ENCODE measurements at regions not wholly inside any gene's neighbourhood (a gene's known extent, or its start where the extent isn't known, plus 50 kb on each side); places are given as distances from the start of the nearest gene placed in this dataset.
"Not testable (repeated sequence)": the region's sequence is repeated elsewhere in the genome, so short reads cannot be mapped to it uniquely, and the experiment has no call there.

DNA sequence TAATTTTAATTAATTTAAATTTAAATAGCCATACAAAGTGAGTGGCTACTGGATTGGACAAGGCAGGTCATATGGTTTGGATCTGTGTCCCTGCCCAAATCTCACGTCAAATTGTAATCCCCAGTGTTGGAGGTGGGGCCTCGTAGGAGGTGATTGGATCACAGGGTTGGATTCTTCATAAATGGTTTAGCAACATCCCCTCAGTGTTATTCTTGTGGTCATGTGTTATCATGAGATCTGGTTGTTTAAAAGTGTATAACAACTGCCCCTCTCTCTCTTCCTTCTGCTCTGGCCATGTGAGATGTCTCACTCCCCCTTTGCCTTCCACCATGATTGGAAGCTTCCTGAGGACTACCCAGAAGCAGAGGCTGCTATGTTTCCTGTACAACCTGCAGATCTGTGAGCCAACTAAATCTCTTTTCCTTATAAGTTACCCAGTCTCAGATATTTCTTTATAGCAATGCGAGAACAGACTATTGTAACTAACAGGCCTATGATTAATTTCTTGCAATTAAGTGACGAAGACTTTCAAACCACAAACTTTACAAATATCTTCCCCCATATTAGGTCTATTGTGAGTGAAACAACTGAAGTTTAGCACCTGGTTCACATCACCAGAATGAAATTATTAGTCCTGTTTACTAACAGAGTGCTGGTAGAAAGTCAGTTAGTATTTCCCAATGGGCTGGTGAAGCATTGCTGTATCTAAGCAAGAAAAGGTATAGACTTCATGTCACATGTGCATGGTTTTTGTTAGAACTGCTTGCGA lies 60.0 kb upstream of the TNFAIP3 start:
- intact Hi-C loops (cut with DNase I, micrococcal nuclease): no loop called here

GRCh38 chr6:137808191-137808590 lies 58.9 kb upstream of the TNFAIP3 start:
- H3K36me3 ChIP-seq (ENCODE audit: low read depth): no peaks in the 10 kb centered on the region
- ATAC-seq (peak; percentile 24), DNase-seq (no peak)
- intact Hi-C loops (cut with DNase I, micrococcal nuclease): no loop called here
- TF ChIP-seq CTCF (IDR thresholded peaks at IDR 0.05): no peak
- peaks cover 5% of the 10 kb centered on the region for H3K4me1 ChIP-seq (ENCODE audit: low read depth)
- no peak overlapping the region for H3K4me3 ChIP-seq
- no peaks in the 10 kb centered on the region for H3K9me3 ChIP-seq

More for the DNA sequence above, 60.0 kb upstream of the TNFAIP3 start:
- no peak for ATAC-seq
- DNase-seq: no peak
- Histone ChIP-seq H3K36me3 (ENCODE audit: low read depth) (no peaks in the 10 kb centered on the region), H3K9me3 (no peaks in the 10 kb centered on the region), H3K4me1 (ENCODE audit: low read depth) (peaks cover 5% of the 10 kb centered on the region), H3K4me3 (no peak overlapping the region)
- TF ChIP-seq CTCF (IDR thresholded peaks at IDR 0.05): no peak

DNA sequence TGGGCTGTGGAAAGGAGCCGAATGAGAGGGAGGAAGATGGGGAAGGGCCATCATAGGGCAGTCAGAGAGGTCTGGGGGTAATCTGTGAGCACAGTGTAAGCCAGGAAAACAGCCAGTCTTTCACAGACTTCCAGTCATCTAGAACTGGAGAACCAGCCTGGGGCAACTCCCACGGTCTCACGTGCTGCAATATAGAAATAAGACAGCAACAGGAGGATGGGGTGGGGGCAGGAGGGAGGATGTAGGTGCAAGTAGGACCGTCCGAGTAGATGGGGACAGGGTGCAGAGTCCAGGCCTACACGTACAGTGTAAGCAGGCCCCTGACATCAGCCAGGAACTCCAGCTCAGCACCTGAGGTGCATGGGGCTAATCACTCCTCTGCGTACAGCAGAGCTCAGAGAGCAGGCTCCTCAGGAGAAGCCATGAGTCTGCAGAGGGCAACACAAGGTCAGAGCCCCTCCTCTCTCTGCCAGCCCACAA lies 58.2 kb upstream of the TNFAIP3 start:
- Histone ChIP-seq H3K4me3 (no peak overlapping the region), H3K4me1 (ENCODE audit: low read depth) (peaks cover 3% of the 10 kb centered on the region), H3K9me3 (no peaks in the 10 kb centered on the region), H3K36me3 (ENCODE audit: low read depth) (no peaks in the 10 kb centered on the region)
- ATAC-seq: no peak
- DNase-seq: no peak
- intact Hi-C loops (cut with DNase I, micrococcal nuclease): no loop called here
- TF ChIP-seq CTCF (IDR thresholded peaks at IDR 0.05): no peak

GRCh38 chr6:137809895-137810553 lies 57.0 kb upstream of the TNFAIP3 start:
- DNase-seq; intact Hi-C loops (cut with DNase I, micrococcal nuclease); H3K4me1 ChIP-seq (ENCODE audit: low read depth); ATAC-seq; H3K36me3 ChIP-seq (ENCODE audit: low read depth); H3K9me3 ChIP-seq; H3K4me3 ChIP-seq: not testable (repeated sequence)

DNA sequence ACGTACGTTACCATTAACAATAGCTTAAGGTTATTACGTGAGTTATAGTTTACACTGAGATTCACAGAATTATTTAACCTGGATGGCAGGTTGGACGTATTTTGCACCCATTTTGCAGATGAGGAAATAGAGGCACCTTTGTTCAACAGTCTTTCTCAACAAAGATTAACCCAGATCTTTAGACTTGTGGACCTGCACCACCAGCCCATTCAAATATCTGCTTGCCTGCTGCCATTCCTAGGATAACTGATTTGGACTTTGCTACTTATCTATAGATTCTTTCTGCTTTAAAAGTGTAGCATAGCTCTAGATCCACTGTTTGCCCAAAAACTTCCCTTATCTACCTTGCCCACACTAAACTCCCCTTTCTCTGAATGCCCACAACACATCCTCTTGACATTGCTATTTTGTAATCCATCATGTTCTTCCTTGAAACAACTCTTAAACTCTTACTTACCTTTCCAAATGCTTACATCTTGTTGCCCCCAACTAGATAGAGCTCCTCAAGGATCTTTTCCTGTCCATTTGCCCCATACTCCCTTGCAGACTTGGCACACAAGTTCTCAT lies 56.4 kb upstream of the TNFAIP3 start:
- ATAC-seq (no peak), DNase-seq (no peak)
- H3K9me3 ChIP-seq: no peaks in the 10 kb centered on the region
- no peaks in the 10 kb centered on the region for H3K36me3 ChIP-seq (ENCODE audit: low read depth)
- intact Hi-C loops (cut with DNase I, micrococcal nuclease): no loop called here
- no peak for TF ChIP-seq CTCF (IDR thresholded peaks at IDR 0.05)
- H3K4me1 ChIP-seq (ENCODE audit: low read depth): peaks cover 3% of the 10 kb centered on the region
- no peak overlapping the region for H3K4me3 ChIP-seq
